KMS-11 (cell line): ENCODE measurements at regions not wholly inside any gene's neighbourhood (a gene's known extent, or its start where the extent isn't known, plus 50 kb on each side); places are given as distances from the start of the nearest gene placed in this dataset.

Experiments
- H2AFZ ChIP-seq: fragments of 200-600 bp; sonication (generic); 2 replicates; pipeline ENCODE4 v1.6.1; 2016; ENCODE audit warnings: antibody characterized with exemption, mixed run types, low read depth
- H3K27ac ChIP-seq: fragments of 200-600 bp; sonication (generic); 2 replicates; pipeline ENCODE4 v1.6.1; 2016; ENCODE audit warnings: mild to moderate bottlenecking, mixed run types
- H3K27me3 ChIP-seq: fragments of 200-600 bp; sonication (generic); 2 replicates; pipeline ENCODE4 v1.6.1; 2017; ENCODE audit warnings: mild to moderate bottlenecking, low read depth, mixed run types, moderate library complexity; ENCODE audit not compliant: insufficient read depth
- H3K36me3 ChIP-seq: fragments of 200-600 bp; sonication (generic); 2 replicates; pipeline ENCODE4 v1.6.1; 2017; ENCODE audit warnings: mild to moderate bottlenecking, mixed run types; ENCODE audit not compliant: insufficient read depth
- H3K4me1 ChIP-seq: fragments of 200-600 bp; sonication (generic); 2 replicates; pipeline ENCODE4 v1.6.1; 2016; ENCODE audit warnings: mild to moderate bottlenecking, low read depth, mixed run types; ENCODE audit not compliant: poor library complexity, severe bottlenecking
- H3K4me2 ChIP-seq: fragments of 200-600 bp; sonication (generic); 2 replicates; pipeline ENCODE4 v1.7.0; 2016; ENCODE audit warnings: mild to moderate bottlenecking, mixed run types
- H3K4me3 ChIP-seq: fragments of 200-600 bp; sonication (generic); IDR thresholded peaks from 2 replicates; pipeline ENCODE4 v1.6.1; 2017; ENCODE audit warnings: low read depth, low read length, mixed read lengths; ENCODE audit not compliant: insufficient read depth
- H3K79me2 ChIP-seq: fragments of 200-600 bp; sonication (generic); 2 replicates; pipeline ENCODE4 v1.6.1; 2016; ENCODE audit warnings: low read depth, mixed run types; ENCODE audit not compliant: insufficient read depth
- H3K9ac ChIP-seq: fragments of 200-600 bp; sonication (generic); 2 replicates; pipeline ENCODE4 v1.6.1; 2016; ENCODE audit warnings: mild to moderate bottlenecking, mixed run types
- H4K20me1 ChIP-seq: fragments of 200-600 bp; sonication (generic); 2 replicates; pipeline ENCODE4 v1.6.1; 2016; ENCODE audit warnings: mild to moderate bottlenecking, mixed run types; ENCODE audit not compliant: insufficient read depth
- CTCF ChIP-seq: fragments of 200-600 bp; sonication (generic); conservative IDR thresholded peaks from 2 replicates; pipeline ENCODE4 v1.6.1; 2017; ENCODE audit warnings: low read depth, mild to moderate bottlenecking, antibody characterized with exemption, low read length, moderate library complexity, mixed read lengths

- Histone ChIP-seq H3K4me3 (no peak overlapping the region), H3K79me2 (no peaks in the 10 kb centered on the region), H3K9ac (no peak overlapping the region), H3K27ac (no peak overlapping the region), H3K27me3 (no peaks in the 10 kb centered on the region), H3K4me1 (peaks cover 15% of the 10 kb centered on the region), H3K4me2 (no peak overlapping the region), H3K36me3 (no peaks in the 10 kb centered on the region), H2AFZ (no peak overlapping the region), H4K20me1 (no peaks in the 10 kb centered on the region)
- no peak for TF ChIP-seq CTCF
Measured at GRCh38 chr13:65063753-65064152, 2166.4 kb downstream of the PCDH9 start.

DNA sequence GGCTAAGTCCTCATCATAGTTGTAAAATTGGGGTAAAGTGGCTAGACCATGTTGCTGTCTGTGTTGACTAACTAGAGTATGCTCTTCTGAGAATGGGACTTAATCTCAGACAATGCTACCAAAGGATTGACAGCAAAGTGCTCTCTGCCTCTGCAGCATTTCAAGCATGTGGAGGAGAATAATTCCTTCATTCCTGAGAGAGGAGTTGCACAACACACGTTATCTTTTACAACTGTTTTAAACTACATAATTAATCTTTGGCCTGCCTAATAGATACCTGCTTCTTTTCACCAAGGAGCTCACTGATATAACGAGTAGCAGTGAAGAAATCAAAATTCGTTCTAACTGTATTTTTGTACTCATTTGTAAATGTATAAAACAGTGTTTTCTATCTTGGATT is 2172.2 kb downstream of the PCDH9 start:
- no peak overlapping the region for H3K9ac ChIP-seq
- H2AFZ ChIP-seq: no peak overlapping the region
- H3K4me1 ChIP-seq: no peaks in the 10 kb centered on the region
- no peak overlapping the region for H3K27ac ChIP-seq
- TF ChIP-seq CTCF: no peak
- H3K27me3 ChIP-seq: no peaks in the 10 kb centered on the region
- H3K79me2 ChIP-seq: no peaks in the 10 kb centered on the region
- H3K36me3 ChIP-seq: no peaks in the 10 kb centered on the region
- no peak overlapping the region for H3K4me2 ChIP-seq
- no peaks in the 10 kb centered on the region for H4K20me1 ChIP-seq
- no peak overlapping the region for H3K4me3 ChIP-seq

GRCh38 chr13:65054277-65054676 is 2175.9 kb downstream of the PCDH9 start:
- H3K36me3 ChIP-seq: no peaks in the 10 kb centered on the region
- H3K4me3 ChIP-seq: no peak overlapping the region
- no peak overlapping the region for H3K9ac ChIP-seq
- H3K27ac ChIP-seq: no peak overlapping the region
- no peaks in the 10 kb centered on the region for H3K4me1 ChIP-seq
- no peaks in the 10 kb centered on the region for H4K20me1 ChIP-seq
- H2AFZ ChIP-seq: no peak overlapping the region
- no peaks in the 10 kb centered on the region for H3K79me2 ChIP-seq
- no peaks in the 10 kb centered on the region for H3K27me3 ChIP-seq
- H3K4me2 ChIP-seq: no peak overlapping the region
- TF ChIP-seq CTCF: no peak

DNA sequence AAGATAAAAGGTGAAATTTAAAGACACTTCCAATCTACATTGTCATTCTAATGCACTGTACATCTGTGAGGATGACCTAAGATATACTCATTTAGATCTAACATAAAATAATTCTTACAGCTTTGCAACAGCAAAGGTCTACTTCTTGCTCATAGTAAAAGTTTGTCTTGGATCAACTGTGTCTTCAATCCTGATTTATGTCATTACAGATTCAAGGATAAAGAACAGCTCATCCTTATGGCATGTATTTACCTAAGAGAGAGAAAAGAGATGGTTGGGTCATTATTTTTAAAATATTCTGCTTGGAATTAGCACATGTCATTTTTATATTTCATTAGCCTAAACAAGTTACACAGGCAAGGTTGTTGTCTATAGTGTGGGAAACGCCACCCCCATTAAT is 2193.1 kb downstream of the PCDH9 start:
- TF ChIP-seq CTCF: no peak
- H3K4me1 ChIP-seq: no peaks in the 10 kb centered on the region
- no peak overlapping the region for H3K27ac ChIP-seq
- no peaks in the 10 kb centered on the region for H3K27me3 ChIP-seq
- no peak overlapping the region for H3K4me3 ChIP-seq
- no peaks in the 10 kb centered on the region for H3K36me3 ChIP-seq
- H2AFZ ChIP-seq: no peak overlapping the region
- H4K20me1 ChIP-seq: no peaks in the 10 kb centered on the region
- no peak overlapping the region for H3K4me2 ChIP-seq
- no peaks in the 10 kb centered on the region for H3K79me2 ChIP-seq
- H3K9ac ChIP-seq: no peak overlapping the region

GRCh38 chr13:65035302-65035701 is 2194.8 kb downstream of the PCDH9 start:
- Histone ChIP-seq H4K20me1 (no peaks in the 10 kb centered on the region), H3K4me3 (no peak overlapping the region), H3K4me1 (no peaks in the 10 kb centered on the region), H3K27ac (no peak overlapping the region), H3K27me3 (no peaks in the 10 kb centered on the region), H3K4me2 (no peak overlapping the region), H2AFZ (no peak overlapping the region), H3K36me3 (no peaks in the 10 kb centered on the region), H3K79me2 (no peaks in the 10 kb centered on the region), H3K9ac (no peak overlapping the region)
- no peak for TF ChIP-seq CTCF
